CD4-positive, CD25-positive, alpha-beta regulatory T cell (primary cell): ENCODE measurements at regions not wholly inside any gene's neighbourhood (a gene's known extent, or its start where the extent isn't known, plus 50 kb on each side); places are given as distances from the start of the nearest gene placed in this dataset.
"Not testable (repeated sequence)": the region's sequence is repeated elsewhere in the genome, so short reads cannot be mapped to it uniquely, and the experiment has no call there.

Experiments
- ATAC-seq, 2 donors: fragments of 150-1000 bp; cut with Tn5 transposase; one replicate each; pipeline ENCODE4 v1.10.0; 2021; ENCODE audit warnings: low read depth in 2 of 2, moderate number of reproducible peaks in 2 of 2, moderate library complexity in 1 of 2
- DNase-seq, 3 donors: peaks; one replicate each; pipeline versions ENCODE4 v3.0.0 to v3.0.0-alpha.2; 2012 to 2022; ENCODE audit warnings: mixed read lengths in 1 of 3
- H3K27ac ChIP-seq: one replicate; pipeline ENCODE4 v1.7.0; 2013; ENCODE audit warnings: mild to moderate bottlenecking, low read length; ENCODE audit not compliant: insufficient read depth, poor library complexity, severe bottlenecking
- H3K27me3 ChIP-seq: one replicate; pipeline ENCODE4 v1.7.0; 2013; ENCODE audit warnings: low read length; ENCODE audit not compliant: control insufficient read depth, insufficient read depth
- H3K36me3 ChIP-seq: one replicate; pipeline ENCODE4 v1.7.0; 2013; ENCODE audit warnings: mild to moderate bottlenecking, low read length, moderate library complexity; ENCODE audit not compliant: control insufficient read depth, insufficient read depth
- H3K4me1 ChIP-seq: 2 replicates; pipeline ENCODE4 v1.7.0; 2013; ENCODE audit warnings: mild to moderate bottlenecking, low read length; ENCODE audit not compliant: insufficient read depth, control insufficient read depth, poor library complexity, severe bottlenecking
- H3K4me3 ChIP-seq: one replicate; pipeline ENCODE4 v1.7.0; 2013; ENCODE audit warnings: low read depth, mild to moderate bottlenecking, low read length, moderate library complexity
- H3K9me3 ChIP-seq, 2 experiments: 1 replicate in 1 of 2; 2 replicates in 1 of 2; pipeline ENCODE4 v1.7.0; 2013; ENCODE audit warnings: low read length in 2 of 2, mild to moderate bottlenecking in 1 of 2, moderate library complexity in 1 of 2; ENCODE audit not compliant: control insufficient read depth in 2 of 2
- H3K27ac Mint-ChIP-seq, 3 donors: one replicate each; pipeline ENCODE4 v1.8.0; 2020 to 2022; ENCODE audit warnings: mild to moderate bottlenecking in 3 of 3, mixed read lengths in 3 of 3, moderate library complexity in 2 of 3
- H3K27me3 Mint-ChIP-seq: one replicate; pipeline ENCODE4 v1.8.0; 2022; ENCODE audit warnings: mild to moderate bottlenecking, mixed read lengths
- H3K36me3 Mint-ChIP-seq: one replicate; pipeline ENCODE4 v1.8.0; 2020; ENCODE audit warnings: mixed read lengths
- H3K4me1 Mint-ChIP-seq, 4 donors: one replicate each; pipeline ENCODE4 v1.8.0; 2020 to 2022; ENCODE audit warnings: mixed read lengths in 4 of 4, mild to moderate bottlenecking in 1 of 4
- H3K4me3 Mint-ChIP-seq, 4 donors: one replicate each; pipeline ENCODE4 v1.8.0; 2020 to 2022; ENCODE audit warnings: mild to moderate bottlenecking in 4 of 4, mixed read lengths in 4 of 4, moderate library complexity in 3 of 4
- H3K9me3 Mint-ChIP-seq, 7 donors: one replicate each; pipeline ENCODE4 v1.8.0; 2020 to 2022; ENCODE audit warnings: mixed read lengths in 7 of 7, mild to moderate bottlenecking in 3 of 7, moderate library complexity in 2 of 7

- not testable (repeated sequence) for H3K4me1 ChIP-seq, DNase-seq, H3K4me3 ChIP-seq, ATAC-seq, H3K4me3 Mint-ChIP-seq, H3K27ac Mint-ChIP-seq, H3K27ac ChIP-seq, H3K9me3 ChIP-seq, H3K27me3 Mint-ChIP-seq, H3K27me3 ChIP-seq, H3K36me3 ChIP-seq, H3K4me1 Mint-ChIP-seq, H3K9me3 Mint-ChIP-seq, H3K36me3 Mint-ChIP-seq
Observed at GRCh38 chr21:5037606-5038331, 5483.6 kb upstream of the TPTE start.

GRCh38 chr21:5039926-5040325 lies 5481.5 kb upstream of the TPTE start:
- H3K27ac Mint-ChIP-seq, ATAC-seq, H3K9me3 ChIP-seq, H3K4me1 Mint-ChIP-seq, H3K4me3 ChIP-seq, H3K9me3 Mint-ChIP-seq, DNase-seq, H3K4me3 Mint-ChIP-seq, H3K27me3 ChIP-seq, H3K36me3 ChIP-seq, H3K27ac ChIP-seq, H3K4me1 ChIP-seq, H3K36me3 Mint-ChIP-seq, H3K27me3 Mint-ChIP-seq: not testable (repeated sequence)

GRCh38 chr21:5042583-5042982 lies 5478.8 kb upstream of the TPTE start:
- H3K9me3 Mint-ChIP-seq, H3K27ac Mint-ChIP-seq, H3K4me1 Mint-ChIP-seq, H3K4me3 Mint-ChIP-seq, H3K9me3 ChIP-seq, H3K27me3 ChIP-seq, DNase-seq, H3K4me1 ChIP-seq, H3K36me3 Mint-ChIP-seq, ATAC-seq, H3K4me3 ChIP-seq, H3K27ac ChIP-seq, H3K27me3 Mint-ChIP-seq, H3K36me3 ChIP-seq: not testable (repeated sequence)

GRCh38 chr21:5044812-5045211 lies 5476.6 kb upstream of the TPTE start:
- H3K9me3 Mint-ChIP-seq, ATAC-seq, H3K27ac Mint-ChIP-seq: not testable (repeated sequence)

GRCh38 chr21:5051303-5052018 lies 5469.9 kb upstream of the TPTE start:
- not testable (repeated sequence) for H3K36me3 Mint-ChIP-seq, H3K27me3 ChIP-seq, H3K36me3 ChIP-seq, H3K4me3 Mint-ChIP-seq, H3K4me3 ChIP-seq, ATAC-seq, H3K9me3 ChIP-seq, H3K27ac ChIP-seq, H3K4me1 ChIP-seq, H3K27me3 Mint-ChIP-seq, H3K9me3 Mint-ChIP-seq, H3K4me1 Mint-ChIP-seq, DNase-seq
- H3K27ac Mint-ChIP-seq: peak overlapping the region in 1 of 3 donors; percentile 74

More at GRCh38 chr21:5044812-5045211, 5476.6 kb upstream of the TPTE start:
- DNase-seq, H3K4me1 Mint-ChIP-seq, H3K27me3 ChIP-seq, H3K9me3 ChIP-seq, H3K4me3 Mint-ChIP-seq, H3K36me3 ChIP-seq, H3K36me3 Mint-ChIP-seq, H3K27ac ChIP-seq, H3K4me3 ChIP-seq, H3K4me1 ChIP-seq, H3K27me3 Mint-ChIP-seq: not testable (repeated sequence)

- H3K36me3 Mint-ChIP-seq, DNase-seq, H3K27me3 Mint-ChIP-seq, H3K27me3 ChIP-seq, H3K4me1 Mint-ChIP-seq, H3K9me3 Mint-ChIP-seq, H3K9me3 ChIP-seq, H3K4me3 ChIP-seq, ATAC-seq, H3K4me3 Mint-ChIP-seq, H3K4me1 ChIP-seq, H3K36me3 ChIP-seq, H3K27ac Mint-ChIP-seq, H3K27ac ChIP-seq: not testable (repeated sequence)
Observed at GRCh38 chr21:5055027-5055754, 5466.2 kb upstream of the TPTE start.

GRCh38 chr21:5055996-5056962 lies 5465.1 kb upstream of the TPTE start:
- ATAC-seq: peak; percentile 90 to 91
- H3K9me3 Mint-ChIP-seq, H3K27ac Mint-ChIP-seq, H3K9me3 ChIP-seq, DNase-seq, H3K4me1 ChIP-seq, H3K27me3 Mint-ChIP-seq, H3K27me3 ChIP-seq, H3K4me3 ChIP-seq, H3K36me3 ChIP-seq, H3K4me1 Mint-ChIP-seq, H3K36me3 Mint-ChIP-seq, H3K4me3 Mint-ChIP-seq, H3K27ac ChIP-seq: not testable (repeated sequence)
